CD4-positive, alpha-beta T cell treated with Interleukin-12 subunit alpha and Interleukin-12 subunit beta, for 1 hour (primary cell): ENCODE measurements at regions not wholly inside any gene's neighbourhood (a gene's known extent, or its start where the extent isn't known, plus 50 kb on each side); places are given as distances from the start of the nearest gene placed in this dataset.

Experiments
- DNase-seq: peaks from one replicate; pipeline ENCODE4 v3.0.0-alpha.2; 2020

- no peak for DNase-seq
These were observed 245.3 kb downstream of the HACE1 start for GRCh38 chr6:104614394-104614793.

DNA sequence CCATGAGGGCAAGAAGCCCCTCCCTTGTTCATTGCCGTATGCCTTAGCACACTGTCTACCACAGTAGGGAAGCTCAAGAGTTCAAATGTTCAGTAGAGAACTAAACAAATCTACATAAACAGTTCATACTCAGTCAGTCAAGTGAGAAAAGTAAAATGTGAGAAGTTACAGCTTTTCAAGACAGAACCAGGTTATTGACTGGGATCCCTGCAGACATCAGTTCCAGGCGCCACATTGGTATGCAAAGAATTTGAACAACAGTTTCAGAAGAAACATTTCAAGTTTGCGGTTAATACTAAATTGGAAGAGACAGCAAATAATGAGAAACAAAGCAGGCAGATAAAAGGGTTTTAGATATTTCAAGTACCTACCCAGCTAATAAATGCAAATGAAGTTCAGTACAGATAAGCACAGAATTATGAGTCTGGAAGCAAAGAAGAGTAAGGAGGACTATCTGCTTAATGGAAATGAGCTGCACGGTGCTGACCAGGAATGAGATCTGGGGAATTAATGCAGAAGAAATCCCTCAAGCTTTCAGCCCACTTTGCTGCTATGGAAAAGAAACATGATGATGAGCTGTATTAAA lies 246.2 kb downstream of the HACE1 start:
- no peak for DNase-seq

GRCh38 chr6:104612541-104612940 lies 247.2 kb downstream of the HACE1 start:
- no peak for DNase-seq

GRCh38 chr6:104608101-104608500 lies 251.6 kb downstream of the HACE1 start:
- no peak for DNase-seq

GRCh38 chr6:104607501-104607900 lies 252.2 kb downstream of the HACE1 start:
- no peak for DNase-seq

GRCh38 chr6:104606361-104606760 lies 253.4 kb downstream of the HACE1 start:
- no peak for DNase-seq

DNA sequence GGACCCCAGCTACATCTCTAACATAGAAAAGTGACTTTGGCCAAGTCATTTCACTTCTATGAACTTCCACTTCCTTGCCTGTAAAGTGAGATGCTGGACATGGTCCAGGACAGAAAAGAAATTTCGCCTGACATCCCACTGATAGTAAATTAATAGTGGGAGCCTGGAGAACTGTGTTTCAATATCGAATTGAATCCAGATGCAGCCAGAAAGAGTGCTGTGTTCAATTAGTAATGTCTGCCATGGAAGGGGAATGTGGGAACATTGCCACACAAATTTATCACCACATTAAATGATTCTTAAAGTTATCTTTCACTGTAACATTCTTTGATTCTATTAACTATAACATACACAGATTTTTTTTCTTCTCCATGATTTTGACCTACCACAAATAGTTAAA lies 255.0 kb downstream of the HACE1 start:
- DNase-seq, result no peak

GRCh38 chr6:104603108-104603745 lies 256.5 kb downstream of the HACE1 start:
- no peak for DNase-seq

DNA sequence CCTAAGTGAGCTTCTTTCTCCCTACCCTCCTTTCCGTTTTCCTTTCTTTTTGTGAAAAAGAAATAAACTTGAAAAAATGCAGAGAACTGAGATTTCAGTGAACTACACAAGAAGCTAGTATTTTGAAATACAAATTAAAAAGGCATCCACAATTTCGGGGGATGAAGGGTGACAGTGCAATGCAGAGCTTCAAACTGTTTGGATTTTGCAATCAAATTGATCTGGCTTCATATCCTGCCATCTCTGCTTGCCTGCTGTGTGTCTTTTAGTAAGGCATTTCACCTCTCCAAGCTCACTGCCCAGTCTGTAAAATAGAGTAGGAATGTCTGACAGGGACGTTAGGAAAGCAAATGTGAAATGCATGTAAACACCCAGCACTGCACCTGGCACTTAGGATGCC lies 258.0 kb downstream of the HACE1 start:
- DNase-seq, result no peak

- no peak for DNase-seq
These were observed 258.5 kb downstream of the HACE1 start for GRCh38 chr6:104601131-104601651.

GRCh38 chr6:104600639-104600931 lies 259.1 kb downstream of the HACE1 start:
- DNase-seq, result no peak

DNA sequence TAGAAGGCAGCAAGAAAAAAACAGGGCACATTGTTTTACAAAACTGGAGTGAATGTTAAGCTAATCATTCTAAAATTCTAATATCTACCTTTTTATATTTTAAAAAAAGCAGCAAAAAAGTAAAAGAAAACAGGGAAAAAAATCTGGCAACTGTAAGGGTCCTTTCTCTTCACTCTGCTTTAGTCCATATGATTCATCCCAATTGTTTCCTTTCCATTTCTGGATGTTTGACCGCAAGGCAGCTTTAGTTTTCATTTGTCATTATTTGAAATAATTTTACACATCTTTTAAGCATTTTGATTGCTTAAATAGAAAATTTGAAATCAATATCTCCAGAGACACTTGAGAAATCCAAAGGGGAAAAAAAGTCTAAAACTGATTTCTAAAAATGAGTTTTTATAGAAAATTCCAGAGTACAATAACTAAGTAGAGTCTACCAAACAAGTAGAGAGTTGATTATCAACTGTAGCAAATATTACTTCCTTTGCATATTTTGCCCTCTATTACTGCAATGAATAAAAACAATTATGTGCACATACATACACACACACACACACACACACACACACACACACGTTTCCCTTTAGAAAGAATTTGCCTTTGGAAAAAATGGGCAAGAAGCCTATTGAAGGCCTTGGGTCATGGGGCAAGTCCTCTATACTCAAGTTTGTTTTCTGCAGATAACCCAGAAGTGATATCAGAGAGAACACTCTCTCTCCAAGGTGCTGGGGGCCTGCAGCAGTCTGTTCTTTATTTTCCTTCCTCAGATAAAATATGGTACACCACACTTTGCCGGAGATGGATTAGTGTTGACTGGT lies 259.7 kb downstream of the HACE1 start:
- no peak for DNase-seq

GRCh38 chr6:104597541-104598050 lies 262.1 kb downstream of the HACE1 start:
- DNase-seq, result no peak

GRCh38 chr6:104596091-104596490 lies 263.6 kb downstream of the HACE1 start:
- no peak for DNase-seq

GRCh38 chr6:104595311-104595820 lies 264.4 kb downstream of the HACE1 start:
- no peak for DNase-seq

GRCh38 chr6:104591573-104592334 lies 268.0 kb downstream of the HACE1 start:
- no peak for DNase-seq

DNA sequence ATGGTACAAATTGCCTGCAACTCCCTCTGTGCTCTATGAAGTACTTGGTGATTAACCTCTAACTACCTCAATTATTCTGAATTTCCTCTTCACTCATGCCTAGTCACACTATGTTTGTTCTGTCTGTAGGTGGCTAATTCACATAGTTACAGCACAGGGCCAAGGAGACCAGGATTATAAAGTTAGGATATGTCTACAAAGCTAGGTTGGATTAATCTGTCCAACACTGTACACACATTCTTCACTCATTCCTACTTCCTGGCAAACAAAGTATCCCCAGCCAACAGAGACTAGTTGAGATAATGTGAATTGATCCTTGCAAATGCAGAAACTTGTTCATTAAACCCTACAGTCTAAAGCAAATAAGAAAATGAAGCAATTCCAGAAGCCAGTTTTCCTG lies 269.8 kb downstream of the HACE1 start:
- DNase-seq, result no peak

DNA sequence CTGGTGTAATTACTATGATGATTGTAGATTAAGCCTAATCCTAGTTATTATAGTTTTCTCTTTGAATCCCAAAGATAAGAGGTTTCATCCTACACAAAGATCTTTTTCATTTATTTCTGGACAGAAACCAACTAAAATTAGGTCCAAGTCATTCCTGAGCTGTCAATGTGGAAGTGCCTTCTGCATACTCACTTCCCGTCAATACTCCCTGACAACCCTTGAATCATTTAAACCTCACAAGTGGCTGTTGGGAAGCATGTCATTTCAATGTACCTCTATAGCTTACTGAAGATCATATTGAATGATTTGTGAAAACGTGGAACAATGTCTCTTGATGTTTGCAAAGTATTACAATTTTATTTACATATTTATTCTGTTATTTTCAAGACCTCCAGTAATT lies 274.1 kb downstream of the HACE1 start:
- no peak for DNase-seq

DNA sequence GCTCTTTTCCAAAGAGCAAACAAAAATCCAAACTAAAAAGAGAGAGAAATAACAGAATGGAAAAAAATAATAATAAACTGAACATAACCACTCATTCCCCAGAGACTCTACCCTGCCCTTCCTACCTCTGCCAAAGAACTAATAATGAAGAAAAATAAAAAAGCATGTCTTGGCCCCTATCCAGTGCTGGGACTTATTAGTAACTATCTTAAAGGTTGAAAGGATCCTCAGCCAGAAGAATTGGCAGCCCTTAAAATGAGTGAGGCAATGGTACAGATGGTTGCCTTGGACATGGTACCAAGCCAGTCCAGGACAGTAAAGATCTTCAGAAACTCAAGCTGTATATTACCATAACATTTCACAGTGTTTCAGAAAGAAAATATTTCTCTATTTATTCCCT lies 279.3 kb downstream of the HACE1 start:
- DNase-seq, result no peak

GRCh38 chr6:104579310-104579863 lies 280.3 kb downstream of the HACE1 start:
- DNase-seq, result no peak

GRCh38 chr6:104575536-104575935 lies 284.2 kb downstream of the HACE1 start:
- DNase-seq, result no peak

GRCh38 chr6:104574135-104574750 lies 285.5 kb downstream of the HACE1 start:
- DNase-seq, result no peak
